Ovary (tissue), 7 donors: ENCODE measurements at regions not wholly inside any gene's neighbourhood (a gene's known extent, or its start where the extent isn't known, plus 50 kb on each side); places are given as distances from the start of the nearest gene placed in this dataset.
"Not testable (repeated sequence)": the region's sequence is repeated elsewhere in the genome, so short reads cannot be mapped to it uniquely, and the experiment has no call there.

Experiments
- DNase-seq, 5 donors: peaks; one replicate each; pipeline ENCODE4 v3.0.0-alpha.2; 2019 to 2020
- H3K27ac ChIP-seq, 2 donors: fragments of 200-600 bp; one replicate each; pipeline versions ENCODE4 v1.5.1 to v1.8.0; 2019 to 2022
- H3K27me3 ChIP-seq: fragments of 200-600 bp; one replicate; pipeline ENCODE4 v1.8.0; 2022
- H3K36me3 ChIP-seq: fragments of 200-600 bp; sonication (generic); one replicate; pipeline ENCODE4 v1.5.1; 2019
- H3K4me1 ChIP-seq: one replicate; pipeline ENCODE4 v1.8.1; 2013; ENCODE audit warnings: mild to moderate bottlenecking, moderate library complexity; ENCODE audit not compliant: insufficient read depth
- H3K4me3 ChIP-seq: fragments of 200-600 bp; sonication (generic); one replicate; pipeline ENCODE4 v1.5.1; 2017
- H3K9me3 ChIP-seq, 2 donors: fragments of 200-600 bp in 1 of 2; sonication (generic) in 1 of 2; one replicate each; pipeline versions ENCODE4 v1.5.1 to v1.8.1; 2013 to 2019; ENCODE audit warnings: mild to moderate bottlenecking in 1 of 2, moderate library complexity in 1 of 2
- CTCF ChIP-seq, 3 donors: fragments of 450-650 bp in 2 of 3; fragments of 200-600 bp in 1 of 3; IDR thresholded peaks; one replicate each; pipeline versions ENCODE4 v1.5.1 to v1.8.0; 2016 to 2022; ENCODE audit warnings: antibody characterized with exemption in 3 of 3, mild to moderate bottlenecking in 1 of 3
- EP300 ChIP-seq: sonication (generic); formaldehyde crosslinking; IDR thresholded peaks from one replicate; pipeline ENCODE4 v1.6.1; 2017; ENCODE audit warnings: antibody characterized with exemption
- POLR2A ChIP-seq: fragments of 450-650 bp; IDR thresholded peaks from one replicate; pipeline ENCODE4 v1.6.1; 2017; ENCODE audit warnings: antibody characterized with exemption, mild to moderate bottlenecking, moderate library complexity
- WGBS, 3 donors: extraction: QIAGEN DNeasy Blood & Tissue Kit in 1 of 3; methylation state at CpG; one replicate each; pipeline versions ENCODE4 v1.1.5 to v1.1.7; 2013 to 2017; 5-methylcytosine and 5-hydroxymethylcytosine counted together
- intact Hi-C, 4 donors: fragments of 100-400 bp; cut with DNase I; formaldehyde crosslinking; loops; one replicate each; pipeline versions ENCODE4 v1.11.0 to v1.15.1; 2022 to 2023
- donor health status: DM: no; HTN: no; CAD: no; lungs with moderate emphysema.
- donor health status: DM: no; HTN: no; CAD: no.
- donor health status: Bipolar disorder and iron deficiency.
- donor health status: DM: no; HTN: no; CAD: no.
- donor health status: DM: yes; HTN: yes; CAD: no.

DNA sequence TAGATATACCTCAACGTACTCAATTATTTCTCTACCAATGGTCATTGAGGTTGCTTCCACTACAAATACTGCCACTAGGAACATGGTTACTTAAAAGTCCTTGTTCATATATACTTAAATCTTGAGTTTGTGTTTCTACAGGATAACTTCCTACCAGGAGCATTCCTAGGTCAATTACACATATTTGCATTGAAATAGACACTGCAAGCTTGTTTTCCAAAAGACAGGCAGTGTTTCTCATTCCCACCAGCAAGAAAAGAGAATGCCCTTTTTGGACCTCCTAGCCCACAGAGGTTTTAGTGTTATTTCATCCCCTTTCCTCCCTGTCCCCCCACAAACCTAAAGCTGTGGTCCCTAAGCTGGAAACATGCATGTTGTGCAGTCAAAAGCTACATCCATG, 177.3 kb downstream of the ID4 start:
- Histone ChIP-seq H3K27ac (no peak overlapping the region), H3K4me3 (no peak overlapping the region), H3K36me3 (no peaks in the 10 kb centered on the region), H3K4me1 (no peaks in the 10 kb centered on the region), H3K27me3 (no peaks in the 10 kb centered on the region), H3K9me3 (no peaks in the 10 kb centered on the region)
- no peak for DNase-seq
- intact Hi-C loops = no loop called here
- 78 to 95% (median 93%) methylated on average over 1 of the region's 1 CpG for WGBS, 3 donors
- TF ChIP-seq EP300 = no peak
- no peak for TF ChIP-seq CTCF (IDR thresholded peaks at IDR 0.05)
- TF ChIP-seq POLR2A = no peak

GRCh38 chr6:20020526-20020925, 183.4 kb downstream of the ID4 start:
- Histone ChIP-seq H3K4me3 (no peak overlapping the region), H3K4me1 (no peaks in the 10 kb centered on the region), H3K27ac (no peak overlapping the region), H3K9me3 (no peaks in the 10 kb centered on the region), H3K36me3 (no peaks in the 10 kb centered on the region), H3K27me3 (no peaks in the 10 kb centered on the region)
- DNase-seq = no peak
- WGBS, 3 donors = 79 to 96% (median 90%) methylated on average over 1 of the region's 1 CpG
- TF ChIP-seq CTCF (IDR thresholded peaks at IDR 0.05) (no peak), POLR2A (no peak), EP300 (no peak)
- intact Hi-C loops = no loop called here

DNA sequence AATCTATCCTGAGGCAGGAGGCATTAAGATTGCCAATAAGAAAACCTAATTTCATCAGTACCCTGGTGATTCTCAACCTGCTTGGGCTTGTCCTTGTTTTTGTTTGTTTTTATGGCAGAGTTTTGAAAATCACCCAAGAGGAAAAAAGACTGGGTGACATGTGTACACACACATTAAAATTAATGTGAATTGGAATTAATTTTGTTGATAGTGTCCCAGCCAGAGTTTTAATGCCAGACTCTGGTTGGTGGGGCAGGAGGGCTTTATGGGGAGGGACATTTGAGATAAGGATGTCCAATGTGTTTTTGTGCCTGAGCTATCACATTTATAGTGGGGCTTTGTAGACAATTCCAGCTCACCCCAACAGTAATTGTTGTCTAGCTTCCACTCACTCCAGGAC, 184.6 kb downstream of the ID4 start:
- Histone ChIP-seq H3K4me1 (no peaks in the 10 kb centered on the region), H3K27me3 (no peaks in the 10 kb centered on the region), H3K27ac (no peak overlapping the region), H3K36me3 (no peaks in the 10 kb centered on the region), H3K4me3 (no peak overlapping the region), H3K9me3 (no peaks in the 10 kb centered on the region)
- intact Hi-C loops = no loop called here
- no peak for TF ChIP-seq EP300
- TF ChIP-seq CTCF (IDR thresholded peaks at IDR 0.05) = no peak
- no peak for TF ChIP-seq POLR2A
- no peak for DNase-seq

GRCh38 chr6:20023549-20024315, 186.6 kb downstream of the ID4 start:
- not testable (repeated sequence) for H3K4me3 ChIP-seq
- WGBS, 3 donors = 89 to 91% (median 90%) methylated on average over 28 of the region's 28 CpGs

DNA sequence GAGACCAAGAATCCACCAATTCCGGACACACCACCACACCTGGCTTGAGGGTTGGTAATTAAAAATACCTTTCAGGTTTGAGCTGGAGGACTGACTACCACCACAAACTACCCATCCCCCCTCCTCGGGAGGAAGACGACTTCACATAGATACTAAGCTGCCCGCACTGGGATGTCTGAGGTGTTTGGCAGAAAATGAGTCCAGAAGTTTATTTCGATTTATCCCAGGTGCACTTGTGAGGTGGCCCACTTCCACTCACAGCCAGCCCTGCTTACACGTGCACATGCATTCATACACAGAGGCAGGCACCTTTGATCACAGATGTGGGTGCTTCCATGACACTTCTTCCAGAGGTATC, 187.1 kb downstream of the ID4 start:
- Histone ChIP-seq H3K27ac (no peak overlapping the region), H3K9me3 (no peaks in the 10 kb centered on the region), H3K4me3 (no peak overlapping the region), H3K4me1 (no peaks in the 10 kb centered on the region), H3K27me3 (no peaks in the 10 kb centered on the region), H3K36me3 (no peaks in the 10 kb centered on the region)
- 87 to 90% (median 88%) methylated on average over 6 of the region's 6 CpGs for WGBS, 3 donors
- no peak for DNase-seq
- TF ChIP-seq EP300 (no peak), CTCF (IDR thresholded peaks at IDR 0.05) (no peak), POLR2A (no peak)
- intact Hi-C loops = no loop called here

More at GRCh38 chr6:20023549-20024315, 186.6 kb downstream of the ID4 start:
- DNase-seq, H3K4me1 ChIP-seq, H3K27ac ChIP-seq, H3K9me3 ChIP-seq, intact Hi-C loops, H3K36me3 ChIP-seq, H3K27me3 ChIP-seq: not testable (repeated sequence)
